GM18858 (cell line): ENCODE measurements at regions not wholly inside any gene's neighbourhood (a gene's known extent, or its start where the extent isn't known, plus 50 kb on each side); places are given as distances from the start of the nearest gene placed in this dataset.

Experiments
- ATAC-seq: cut with Tn5 transposase; IDR thresholded peaks from one replicate; pipeline ENCODE4 v1.9.1; 2021; ENCODE audit not compliant: unreplicated experiment

DNA sequence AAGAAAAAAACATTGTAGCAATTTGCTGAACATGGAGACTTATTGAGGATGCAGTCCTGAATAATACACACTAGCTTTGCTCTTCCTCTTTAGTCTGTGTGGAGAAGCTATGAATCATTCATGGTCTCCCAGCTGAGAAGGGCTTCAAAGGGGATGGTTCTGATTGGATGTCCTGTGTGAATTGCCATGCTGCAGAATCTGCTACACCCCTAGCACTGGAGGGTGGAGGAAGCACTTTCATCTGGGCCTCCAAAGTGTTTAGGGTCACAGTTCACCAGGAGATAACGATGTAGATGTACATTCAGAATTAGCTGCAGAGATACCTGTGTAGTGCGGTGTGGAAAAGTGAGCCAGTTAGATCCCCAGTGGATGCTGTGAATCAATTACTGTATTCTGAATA is 321.1 kb upstream of the EDNRB start:
- ATAC-seq = no peak

DNA sequence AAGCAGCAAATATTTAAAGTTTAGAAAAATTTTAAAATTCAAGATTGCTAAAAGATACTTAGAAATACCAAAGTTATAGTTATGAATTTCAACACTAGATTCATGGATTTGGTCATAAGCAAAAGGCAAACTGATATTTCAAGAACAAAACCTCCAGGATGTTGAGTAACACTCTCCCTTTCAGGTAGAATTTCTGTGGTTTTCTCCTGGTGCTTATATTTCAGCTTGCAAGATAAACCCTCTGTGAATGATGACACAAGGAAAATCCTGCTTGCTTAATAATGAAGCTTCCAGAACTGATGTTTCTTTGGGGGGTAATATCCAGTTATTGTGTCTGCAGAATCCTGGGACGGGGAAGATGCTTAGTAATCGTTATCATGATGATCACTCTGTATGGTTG is 320.3 kb upstream of the EDNRB start:
- no peak for ATAC-seq

DNA sequence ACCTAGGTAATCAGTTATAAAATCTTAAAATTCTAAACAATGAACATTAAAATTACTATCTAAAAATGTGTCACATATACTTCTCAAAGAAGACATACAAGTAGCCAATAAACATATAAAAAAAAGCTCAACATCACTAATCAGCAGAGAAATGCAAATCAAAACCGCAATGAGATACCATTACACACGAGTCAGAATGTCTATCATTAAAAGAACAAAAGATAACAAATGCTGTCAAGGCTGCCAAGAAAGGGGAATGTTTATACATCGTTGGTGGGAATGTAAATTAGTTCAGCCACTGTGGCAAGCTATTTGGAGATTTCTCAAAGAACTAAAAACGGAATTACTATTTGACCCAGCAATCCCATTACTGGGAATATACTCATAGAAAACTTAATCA is 310.3 kb upstream of the EDNRB start:
- no peak for ATAC-seq

DNA sequence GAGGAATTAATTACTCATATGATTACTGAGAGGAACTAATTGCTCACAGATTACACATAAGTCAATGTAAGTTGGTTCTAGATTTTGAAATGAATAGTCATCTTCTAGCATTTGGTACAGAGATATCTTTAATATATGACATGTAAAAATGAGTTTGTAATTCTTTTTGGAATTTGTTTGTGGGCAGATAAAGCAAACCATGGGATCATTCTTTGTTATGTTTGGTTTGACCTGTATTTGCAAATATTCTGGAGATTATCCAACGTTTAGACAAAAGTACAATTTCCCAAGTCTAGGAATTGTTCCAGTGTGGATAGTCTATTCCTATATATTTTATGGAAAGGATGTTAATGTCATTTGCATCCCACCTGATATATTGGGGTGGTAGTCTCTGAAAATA is 309.6 kb upstream of the EDNRB start:
- ATAC-seq = no peak

DNA sequence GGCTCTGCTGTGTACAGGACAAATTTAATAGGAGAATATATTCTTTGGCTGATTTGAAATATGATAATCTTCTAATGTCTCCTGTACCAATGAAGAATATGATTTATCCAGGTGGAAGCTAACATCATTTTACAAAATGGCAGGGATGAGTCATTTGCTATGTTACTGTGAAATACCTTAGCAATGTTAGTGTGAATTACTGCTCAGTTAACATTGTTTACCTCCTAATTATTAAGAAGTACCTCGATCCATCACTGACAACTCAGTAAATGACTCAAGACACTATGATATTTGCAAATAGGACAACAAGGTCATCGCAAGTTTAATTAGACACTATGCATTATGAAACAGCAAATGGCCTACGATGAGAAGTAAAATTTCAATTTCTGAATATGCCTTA is 309.1 kb upstream of the EDNRB start:
- ATAC-seq = no peak

DNA sequence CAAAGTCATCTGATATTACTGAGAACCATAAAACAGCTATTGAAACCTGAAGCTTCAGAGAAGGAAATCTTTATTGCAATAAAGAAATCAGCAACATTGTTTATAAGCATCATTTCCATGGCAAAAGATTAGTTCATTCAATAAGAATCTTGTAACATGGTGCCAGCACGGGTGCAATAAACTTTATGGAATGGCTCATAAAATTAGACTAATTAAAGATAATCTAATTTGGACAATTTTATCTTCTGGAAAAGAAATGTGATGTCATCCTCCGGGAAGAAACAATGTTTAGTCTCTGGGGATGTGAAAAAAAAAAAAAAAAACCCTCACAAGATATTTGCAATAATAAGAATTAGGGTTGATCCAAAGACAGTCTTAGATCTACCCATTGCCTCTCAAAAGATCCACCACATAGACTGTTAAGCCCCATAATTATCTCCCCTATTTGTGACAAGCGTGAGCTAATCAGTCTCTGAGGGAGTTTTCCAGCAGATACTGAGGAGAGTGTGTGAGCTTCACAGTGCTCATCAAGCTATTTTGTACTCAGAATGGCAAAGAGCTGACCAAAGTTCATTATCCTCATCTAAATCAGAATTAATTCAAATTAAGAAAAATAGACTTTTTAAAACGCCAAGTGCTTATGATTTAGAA is 297.0 kb upstream of the EDNRB start:
- no peak for ATAC-seq

DNA sequence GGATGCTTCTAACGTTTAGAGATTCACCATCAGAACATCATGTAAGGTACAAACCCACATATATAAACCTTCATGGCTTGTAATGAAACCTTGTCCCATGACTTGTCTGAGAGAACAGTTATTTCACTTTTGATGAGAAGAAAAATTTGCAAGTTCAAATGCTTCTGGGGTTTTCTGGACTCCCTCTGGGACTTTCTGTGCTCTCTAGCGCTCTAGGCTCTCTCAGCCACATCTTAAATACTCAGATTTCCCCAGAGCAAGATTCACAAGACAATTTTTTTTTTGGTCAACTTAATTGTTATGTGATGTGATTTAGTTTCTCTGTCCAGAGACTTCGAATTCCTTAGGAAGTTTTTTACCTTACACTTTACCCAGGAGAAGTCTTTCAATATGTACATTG is 282.8 kb upstream of the EDNRB start:
- peak; percentile 60 for ATAC-seq

DNA sequence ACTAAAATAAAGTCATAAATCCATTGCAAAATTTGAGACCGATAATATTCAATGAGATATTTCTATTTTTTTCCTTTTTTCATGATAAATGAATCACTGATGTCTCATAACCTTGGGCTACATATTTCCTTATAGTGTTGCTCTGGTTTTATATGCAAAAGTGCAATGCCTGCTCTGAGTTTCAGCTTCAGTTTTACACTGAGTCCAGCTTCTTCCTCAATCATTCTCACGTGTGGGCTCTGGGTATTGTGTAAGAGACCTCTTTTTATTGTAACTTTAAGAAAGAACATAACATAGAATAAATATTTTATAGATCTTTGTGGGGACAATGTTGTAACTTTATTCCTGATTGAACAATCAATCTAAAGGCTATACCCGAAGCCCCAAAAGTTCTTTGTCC is 280.2 kb upstream of the EDNRB start:
- ATAC-seq = no peak

DNA sequence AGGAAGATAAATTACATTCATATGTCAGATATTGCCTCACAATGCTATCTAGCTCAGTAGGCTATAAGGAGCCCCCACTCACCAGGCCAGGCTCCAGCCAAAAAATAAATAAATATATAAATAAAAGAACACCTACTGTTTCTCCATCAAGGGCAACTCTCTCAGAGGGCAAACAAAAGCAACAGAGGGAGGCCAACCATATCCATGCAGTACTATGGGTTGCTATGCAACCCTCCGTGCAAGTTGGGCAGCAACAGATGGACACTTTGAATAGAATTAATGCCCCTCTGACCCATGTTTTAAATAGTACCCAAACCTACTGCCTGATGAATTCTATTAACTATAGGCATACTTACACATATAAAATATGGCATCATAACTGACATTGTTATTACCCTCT is 279.8 kb upstream of the EDNRB start:
- no peak for ATAC-seq

DNA sequence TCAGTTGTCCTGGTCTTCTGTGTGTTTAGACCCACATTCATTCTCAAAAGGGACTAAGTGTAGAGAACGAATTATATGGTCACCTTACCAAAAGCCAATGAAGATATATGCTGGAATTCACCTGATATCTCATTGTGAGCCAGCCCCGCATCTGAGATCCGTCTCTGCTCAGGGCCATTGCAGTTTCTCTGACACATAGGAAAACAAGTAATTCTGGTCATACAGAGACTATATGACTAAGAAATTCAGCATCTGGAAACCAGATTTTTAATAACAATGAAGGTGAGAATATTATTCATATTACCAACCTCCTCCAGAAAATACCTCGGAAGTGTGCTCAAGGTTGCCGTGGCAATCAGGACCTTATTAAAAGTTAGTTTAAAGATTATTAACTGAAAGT is 278.6 kb upstream of the EDNRB start:
- ATAC-seq = no peak

DNA sequence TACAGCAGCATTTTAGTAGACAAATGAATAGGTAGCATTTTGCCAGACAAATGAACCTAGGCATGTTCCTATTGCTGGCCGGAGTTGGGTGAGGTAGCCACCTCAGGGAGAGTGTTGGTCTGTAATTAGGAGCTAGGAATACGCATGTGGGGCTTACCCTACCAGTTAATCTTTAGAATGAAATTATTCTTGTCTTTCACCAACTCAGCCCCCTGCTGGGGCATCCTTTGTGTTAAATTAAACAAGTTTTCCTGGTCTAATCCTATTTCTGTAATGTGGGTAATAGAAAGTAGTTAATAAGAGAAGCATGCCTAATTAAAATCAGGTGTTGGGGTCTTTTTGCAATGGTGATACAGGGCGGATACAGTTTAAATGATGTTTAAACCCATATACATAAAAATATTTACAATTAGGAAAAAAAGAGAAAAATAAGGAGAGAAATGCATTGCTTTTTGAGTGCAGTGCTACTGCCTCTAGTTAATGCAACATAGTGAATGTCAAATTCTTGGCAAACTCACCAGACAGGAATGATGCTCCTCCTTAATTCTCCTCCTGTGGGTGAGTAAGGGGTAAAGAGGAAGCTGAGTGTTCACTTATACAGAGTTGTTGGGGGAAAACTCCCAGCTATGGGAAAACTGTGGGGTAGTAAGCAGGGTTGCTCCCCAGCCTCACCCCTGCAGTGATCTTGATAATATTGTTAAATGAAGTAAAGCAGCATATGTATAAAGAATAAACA is 276.4 kb upstream of the EDNRB start:
- ATAC-seq = no peak

DNA sequence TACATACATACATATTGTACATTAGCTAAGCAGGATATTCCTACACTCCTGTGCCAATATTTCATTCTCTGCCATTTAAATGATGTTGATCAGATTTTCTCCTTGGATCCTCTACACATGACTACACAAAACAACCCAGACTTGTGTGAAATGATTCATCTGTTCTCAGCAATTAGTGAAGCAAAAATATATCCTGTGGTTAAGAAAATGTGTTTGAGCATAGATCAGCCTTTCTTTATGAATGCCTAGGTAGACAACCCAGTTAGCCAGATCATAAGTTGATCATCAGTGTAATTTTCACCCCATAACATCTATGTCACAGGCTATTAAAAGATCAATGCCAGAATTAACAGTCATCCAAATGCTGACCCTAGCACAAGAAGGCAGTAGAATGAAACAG is 275.2 kb upstream of the EDNRB start:
- ATAC-seq = peak; percentile 46

DNA sequence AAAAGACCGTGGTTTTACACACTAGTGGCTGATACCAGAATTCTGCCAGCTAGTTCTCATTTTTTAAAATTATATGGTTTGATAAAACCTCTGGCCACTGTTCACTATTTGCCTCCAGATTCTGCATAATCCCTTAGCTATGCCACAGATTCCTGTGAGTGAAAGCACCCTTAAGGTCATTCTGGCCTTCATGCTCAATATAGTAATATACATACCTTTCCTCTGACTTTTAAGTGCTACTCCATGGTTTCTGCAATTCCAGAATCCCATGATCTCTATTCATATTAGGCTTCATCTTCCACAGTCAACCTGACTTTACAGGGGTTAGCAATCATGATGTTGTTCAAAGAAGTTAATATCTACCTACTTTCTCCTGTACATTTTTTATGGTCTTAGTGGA is 274.1 kb upstream of the EDNRB start:
- ATAC-seq = no peak

DNA sequence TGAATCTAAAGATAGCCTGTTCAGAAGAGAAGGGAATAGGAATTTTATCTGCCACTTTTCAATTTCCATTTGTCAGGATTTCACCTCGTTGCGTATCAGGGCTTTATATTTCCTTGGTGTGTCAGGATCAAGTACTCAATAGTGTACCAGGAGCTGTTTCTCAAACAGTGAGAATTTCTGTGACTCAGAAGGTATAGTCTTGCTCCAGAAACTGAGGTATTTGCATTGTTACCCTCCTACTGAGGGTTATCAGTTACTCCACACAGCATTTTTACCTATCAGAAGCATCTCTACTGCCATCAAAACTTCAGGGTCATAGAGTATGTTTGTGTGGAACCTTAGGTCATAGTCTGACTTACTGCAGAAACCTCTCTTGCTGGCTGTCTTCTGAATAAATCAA is 271.7 kb upstream of the EDNRB start:
- ATAC-seq = no peak

DNA sequence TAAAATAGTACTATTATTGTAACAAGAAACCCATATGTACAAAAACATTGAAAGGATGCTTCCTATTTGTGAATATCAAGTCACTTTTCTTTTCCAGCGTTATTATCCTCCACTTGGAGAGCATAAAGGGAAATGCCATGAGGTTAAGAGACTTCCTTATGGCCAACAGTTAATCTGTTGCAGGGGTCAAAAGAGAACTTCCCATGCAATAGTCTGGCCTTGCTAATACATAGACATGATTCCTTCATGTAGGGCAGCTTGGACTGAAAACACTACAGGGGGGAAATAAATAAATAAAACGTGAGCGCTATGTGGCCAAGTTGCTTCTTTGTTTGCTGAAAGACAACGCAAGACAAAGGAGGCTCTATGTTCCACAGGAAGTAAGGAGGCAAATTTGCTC is 269.1 kb upstream of the EDNRB start:
- no peak for ATAC-seq

DNA sequence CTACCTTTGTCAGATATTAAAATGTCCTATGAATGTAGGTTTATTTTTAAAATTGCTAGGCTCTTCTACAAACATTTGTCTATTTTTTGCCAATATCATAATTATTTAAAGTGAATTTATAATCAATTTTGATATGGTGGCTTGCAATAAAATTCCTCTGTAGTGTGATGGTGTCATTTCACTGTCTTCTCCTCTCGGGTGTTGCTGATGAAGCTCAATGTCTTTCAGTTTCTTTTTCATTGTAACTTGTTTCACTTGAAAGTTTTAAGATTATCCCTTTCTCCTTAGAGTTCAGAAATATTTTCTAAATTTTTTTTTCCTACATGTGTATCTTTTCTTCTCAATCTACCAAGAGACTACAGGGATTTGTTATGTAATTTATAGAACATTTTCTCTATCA is 267.1 kb upstream of the EDNRB start:
- ATAC-seq = no peak

DNA sequence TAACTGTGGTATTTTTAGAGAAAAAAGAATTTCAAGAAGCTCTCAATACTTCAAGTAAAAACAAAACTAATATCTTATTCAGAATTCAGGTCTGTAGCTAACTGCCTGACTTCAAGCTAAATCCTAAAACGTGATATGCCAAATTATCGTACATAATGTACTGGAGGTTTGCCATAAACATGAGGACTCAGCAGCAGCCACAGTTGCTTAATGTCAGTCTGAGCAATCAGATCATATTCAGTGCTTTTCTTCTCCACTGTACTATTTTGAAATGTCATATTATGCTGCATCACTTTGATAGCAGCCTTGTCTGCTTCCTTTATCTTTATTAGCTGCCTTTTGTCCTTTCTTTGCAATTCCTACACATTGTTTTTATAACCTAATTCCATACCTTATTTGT is 265.1 kb upstream of the EDNRB start:
- ATAC-seq = no peak

DNA sequence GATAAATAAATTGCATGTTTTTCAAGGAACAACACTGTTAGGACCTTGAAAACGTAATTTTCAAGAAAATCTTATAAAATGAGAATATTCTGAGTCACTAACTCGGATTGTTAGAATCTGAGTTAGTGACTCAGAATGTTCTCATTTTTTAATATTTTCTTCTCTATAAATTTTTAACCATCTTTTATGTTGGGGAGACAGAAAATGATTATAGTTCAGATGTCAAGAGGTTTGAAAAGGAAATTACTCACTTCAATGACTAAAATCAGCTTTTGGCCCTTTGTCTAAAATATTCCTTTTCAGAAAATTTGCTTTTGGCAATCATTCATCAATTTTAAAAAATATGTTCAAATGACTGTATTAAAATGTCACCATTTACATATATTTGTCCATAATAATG is 264.2 kb upstream of the EDNRB start:
- no peak for ATAC-seq

DNA sequence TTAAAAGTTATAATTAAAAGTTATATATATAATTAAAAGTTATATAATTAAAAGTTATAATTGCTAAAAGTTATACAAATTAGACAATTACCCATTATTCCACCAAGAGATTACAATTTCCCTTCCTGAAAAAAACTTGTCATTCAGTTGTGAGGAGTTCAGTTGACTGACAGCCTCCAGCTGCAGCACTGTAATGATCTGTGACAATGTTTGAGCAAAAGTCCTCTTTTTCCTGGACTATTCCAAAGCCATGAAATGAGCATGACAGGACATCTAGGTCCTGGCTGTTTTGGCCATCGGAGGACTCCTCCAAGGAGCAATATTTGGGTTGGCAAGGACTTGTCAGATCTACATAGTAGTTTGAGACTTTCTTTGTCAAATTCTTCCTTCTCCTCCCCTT is 258.7 kb upstream of the EDNRB start:
- ATAC-seq = no peak

DNA sequence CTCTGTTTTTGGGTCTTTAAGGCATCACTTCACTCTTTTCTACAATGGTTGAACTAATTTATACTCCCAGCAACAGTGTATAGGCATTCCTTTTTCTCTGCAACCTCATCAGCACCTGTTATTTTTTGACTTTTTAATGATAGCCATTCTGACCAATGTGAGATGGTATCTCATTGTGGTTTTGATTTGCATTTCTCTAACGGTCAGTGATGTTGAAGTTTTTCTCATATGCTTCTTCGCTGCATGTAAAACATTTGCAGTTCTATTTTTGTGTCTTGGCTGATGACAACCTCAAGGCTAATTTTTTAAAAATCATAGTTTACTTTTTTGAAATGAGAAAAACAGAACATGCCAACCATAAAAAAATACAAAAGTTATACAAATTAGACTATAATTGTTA is 258.2 kb upstream of the EDNRB start:
- no peak for ATAC-seq

DNA sequence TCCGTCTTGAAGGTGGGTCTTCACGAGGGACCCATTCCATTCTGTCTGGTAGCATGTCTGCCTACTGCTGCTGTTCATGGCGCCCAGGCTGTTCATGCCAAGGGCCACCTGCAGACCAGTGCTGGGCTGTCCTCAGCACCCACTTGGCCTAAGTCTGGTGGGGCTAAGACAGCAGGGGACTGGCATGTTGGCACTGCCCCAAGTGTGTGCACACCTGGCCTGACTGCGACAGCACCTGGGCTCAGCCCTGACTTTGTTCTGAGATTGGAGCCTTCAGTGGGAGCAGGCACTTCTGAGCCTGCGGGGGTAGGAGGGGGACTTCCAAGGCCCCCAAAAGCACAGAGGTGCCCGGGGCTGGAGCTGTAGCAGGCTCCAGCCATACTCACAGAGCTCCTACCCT is 250.8 kb upstream of the EDNRB start:
- ATAC-seq = no peak

DNA sequence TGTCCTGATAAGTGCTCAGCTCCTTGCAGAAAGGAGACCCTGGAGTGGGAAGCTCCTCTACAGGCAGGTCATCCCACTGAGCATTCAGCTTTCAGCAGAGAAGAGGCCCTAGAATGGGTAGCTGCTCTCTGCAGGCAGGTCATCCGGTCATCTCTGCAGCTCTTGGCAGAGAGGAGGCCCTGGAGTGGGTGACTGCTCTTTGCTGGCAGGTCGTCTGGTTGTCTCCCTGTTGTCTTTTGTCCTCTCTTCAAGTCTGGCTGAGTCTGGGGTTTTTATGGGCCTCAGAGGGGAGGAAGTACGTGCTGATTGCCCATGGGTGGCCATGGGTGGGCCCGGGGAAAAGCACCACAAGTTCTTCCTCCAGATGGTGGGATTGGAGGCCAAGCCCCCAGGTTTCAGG is 250.3 kb upstream of the EDNRB start:
- ATAC-seq = no peak

DNA sequence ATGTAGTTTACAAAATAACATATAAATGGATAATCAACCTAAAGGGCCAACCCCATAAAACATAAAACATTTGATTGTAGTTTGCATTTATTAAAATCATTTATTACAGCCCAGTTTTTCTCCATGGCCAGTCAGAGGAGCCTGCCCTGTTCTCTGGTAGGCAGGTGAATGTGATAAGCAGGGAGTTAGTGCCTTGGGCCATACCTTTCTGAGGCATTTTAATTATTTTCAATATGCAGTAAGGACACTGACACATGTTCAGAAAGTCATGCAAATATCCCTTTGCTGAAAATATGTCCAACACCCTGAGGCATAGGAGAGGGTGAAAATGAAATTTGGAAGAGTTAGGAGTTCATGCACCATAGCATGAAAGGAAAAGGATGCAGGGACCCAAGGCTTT is 242.6 kb upstream of the EDNRB start:
- ATAC-seq = no peak
